Urothelium cell line (cell line): ENCODE measurements at regions not wholly inside any gene's neighbourhood (a gene's known extent, or its start where the extent isn't known, plus 50 kb on each side); places are given as distances from the start of the nearest gene placed in this dataset.
A peak's percentile ranks its signal among the peaks of the same experiment; 100 is the strongest.
"Not testable (repeated sequence)": the region's sequence is repeated elsewhere in the genome, so short reads cannot be mapped to it uniquely, and the experiment has no call there.

Experiments
- DNase-seq: peaks from one replicate; pipeline ENCODE4 v3.0.0; 2011; ENCODE audit warnings: low spot score, mixed read lengths
- FAIRE-seq: peaks from 2 replicates; lab custom pipeline; 2011; peaks lifted over from hg19 to GRCh38; lab: Jason Lieb, UNC

DNA sequence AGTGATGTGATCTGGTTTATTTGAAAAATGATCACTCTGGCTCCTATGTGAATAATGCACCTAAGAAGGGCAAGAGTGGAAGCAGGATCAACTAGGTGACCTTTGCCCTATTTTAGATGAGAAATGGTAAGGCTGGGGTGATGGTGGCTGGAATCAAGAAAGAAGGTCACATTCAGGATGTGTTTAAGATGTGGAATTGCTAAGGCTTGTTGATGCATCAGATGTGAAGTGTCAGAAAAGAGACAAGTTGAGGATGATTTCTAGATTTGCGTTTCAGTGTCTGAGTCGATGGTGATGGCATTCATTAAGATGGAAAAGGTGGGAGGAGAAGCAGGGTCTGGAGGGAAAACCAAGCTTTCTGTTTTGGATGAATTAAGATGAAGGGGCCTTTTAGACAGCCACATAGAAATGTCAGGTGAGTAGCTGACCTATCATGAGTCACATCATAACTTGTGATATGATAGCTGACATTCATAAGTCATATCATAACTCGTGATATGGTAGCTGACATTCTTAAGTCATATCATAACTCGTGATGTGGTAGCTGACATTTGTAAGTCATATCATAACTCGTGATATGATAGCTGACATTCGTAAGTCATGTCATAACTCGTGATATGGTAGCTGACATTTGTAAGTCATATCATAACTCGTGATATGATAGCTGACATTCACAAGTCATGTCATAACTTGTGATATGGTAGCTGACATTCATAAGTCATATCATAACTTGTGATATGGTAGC lies 101.2 kb upstream of the SEC11C start:
- peak; percentile 52 for FAIRE-seq
- DNase-seq = no peak

DNA sequence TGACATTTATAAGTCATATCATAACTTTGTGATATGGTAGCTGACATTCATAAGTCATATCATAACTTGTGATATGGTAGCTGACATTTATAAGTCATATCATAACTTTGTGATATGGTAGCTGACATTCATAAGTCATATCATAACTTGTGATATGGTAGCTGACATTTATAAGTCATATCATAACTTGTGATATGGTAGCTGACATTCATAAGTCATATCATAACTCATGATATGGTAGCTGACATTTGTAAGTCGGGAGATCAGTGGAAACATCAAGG lies 100.7 kb upstream of the SEC11C start:
- peak; percentile 42 for FAIRE-seq
- DNase-seq = not testable (repeated sequence)

DNA sequence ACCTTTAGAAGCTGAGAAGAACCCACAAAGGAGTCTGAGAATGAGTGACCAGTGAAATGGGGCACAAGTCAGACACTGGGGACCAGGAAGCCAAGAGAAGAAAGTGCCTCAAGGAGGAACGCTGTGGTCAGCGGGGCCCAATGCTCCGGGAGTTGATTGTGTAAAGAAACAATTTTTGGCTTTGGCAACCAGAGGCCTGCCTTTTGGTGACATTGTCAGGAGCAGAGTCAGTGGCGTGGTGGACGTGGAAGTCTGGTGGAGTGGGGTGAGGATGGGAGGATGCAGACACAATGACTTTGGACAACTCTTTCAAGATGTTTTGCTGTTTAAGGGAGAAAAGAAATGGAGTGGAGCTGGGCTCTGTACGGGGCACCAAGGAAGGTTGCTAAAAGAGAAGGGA lies 100.2 kb upstream of the SEC11C start:
- no peak for FAIRE-seq
- no peak for DNase-seq

DNA sequence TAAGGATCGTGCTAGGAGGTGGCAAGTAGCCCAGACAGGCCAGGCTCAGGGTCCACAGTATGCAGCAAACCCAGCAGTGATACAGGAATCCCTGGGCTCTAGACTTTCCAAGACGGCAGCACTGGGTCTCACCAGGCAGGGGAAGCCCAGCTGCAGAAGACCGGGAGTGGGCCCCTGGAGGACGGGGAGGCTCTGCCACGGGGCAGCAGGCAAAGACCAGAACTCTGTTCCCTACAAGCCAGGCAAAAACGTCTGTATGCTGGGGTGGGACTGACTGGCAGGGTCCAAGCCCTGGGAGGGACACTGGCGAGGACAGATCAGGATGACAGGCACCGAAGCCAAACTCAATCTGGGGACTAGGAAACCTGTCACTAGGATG lies 98.9 kb upstream of the SEC11C start:
- FAIRE-seq = no peak
- DNase-seq = no peak

DNA sequence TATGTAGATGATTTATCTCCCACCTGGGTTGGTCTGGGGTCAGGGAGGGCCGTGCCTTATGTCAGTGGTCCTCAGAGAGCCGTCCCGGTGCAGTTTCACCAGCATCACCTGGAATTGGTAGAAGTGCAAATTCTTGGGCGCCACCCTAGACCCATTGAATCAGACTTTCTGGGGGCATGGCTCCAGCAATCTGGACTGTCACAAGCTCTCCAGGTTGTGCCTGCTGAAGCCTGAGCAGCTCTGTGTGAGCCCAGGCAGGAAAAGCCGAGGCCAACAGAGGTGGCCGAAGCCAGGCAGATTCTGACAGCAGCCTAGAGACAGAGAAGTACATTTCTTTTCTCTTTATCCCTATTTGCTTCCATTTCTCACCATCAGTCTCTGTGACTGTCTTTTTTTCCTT lies 98.4 kb upstream of the SEC11C start:
- no peak for FAIRE-seq
- no peak for DNase-seq

DNA sequence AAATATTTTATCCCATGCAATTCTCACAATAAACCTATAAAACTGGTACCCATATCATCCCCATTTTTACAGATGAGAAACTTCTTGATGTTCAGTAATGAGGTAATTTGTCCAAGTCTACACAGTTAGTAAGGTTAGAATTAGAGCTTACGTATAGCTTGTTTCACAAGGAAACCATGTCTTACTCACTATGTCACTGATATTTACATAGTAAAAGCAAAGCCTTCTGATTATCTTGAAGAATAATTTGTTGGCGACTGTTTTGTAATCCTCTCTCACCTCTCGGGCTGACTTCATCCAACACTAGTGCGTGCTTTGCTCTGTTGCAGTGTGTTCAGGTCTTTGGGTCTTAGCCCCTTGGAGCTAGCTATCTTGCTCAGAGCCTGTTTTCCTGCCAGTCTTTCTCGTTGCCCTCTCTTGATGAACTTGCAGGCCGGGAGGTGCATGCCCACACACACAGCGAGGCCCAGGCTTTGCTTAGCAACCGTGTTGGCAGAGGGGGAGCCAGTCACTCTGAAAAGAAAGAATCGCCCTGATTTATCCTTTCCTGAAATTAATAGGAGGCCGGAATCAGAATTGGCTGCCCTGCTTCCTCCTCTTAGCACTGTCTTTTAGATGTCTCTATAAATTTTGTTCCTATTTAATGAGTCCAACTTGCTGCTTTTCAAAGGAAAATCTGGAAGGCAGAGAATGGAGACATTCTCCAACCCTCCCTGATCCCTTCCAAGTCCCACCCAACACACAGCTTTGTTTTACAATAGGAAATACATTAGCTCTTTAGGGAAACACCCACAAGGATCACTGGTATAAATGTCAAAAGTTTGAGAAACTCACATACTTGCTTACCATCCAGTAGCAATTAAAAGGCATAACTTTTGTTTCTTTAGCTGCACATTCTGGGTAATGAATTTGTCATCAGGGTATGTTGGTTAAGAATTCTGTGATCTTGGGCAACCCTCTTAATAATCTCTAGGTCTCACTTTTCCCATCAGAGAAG lies 97.6 kb upstream of the SEC11C start:
- FAIRE-seq = no peak
- no peak for DNase-seq

DNA sequence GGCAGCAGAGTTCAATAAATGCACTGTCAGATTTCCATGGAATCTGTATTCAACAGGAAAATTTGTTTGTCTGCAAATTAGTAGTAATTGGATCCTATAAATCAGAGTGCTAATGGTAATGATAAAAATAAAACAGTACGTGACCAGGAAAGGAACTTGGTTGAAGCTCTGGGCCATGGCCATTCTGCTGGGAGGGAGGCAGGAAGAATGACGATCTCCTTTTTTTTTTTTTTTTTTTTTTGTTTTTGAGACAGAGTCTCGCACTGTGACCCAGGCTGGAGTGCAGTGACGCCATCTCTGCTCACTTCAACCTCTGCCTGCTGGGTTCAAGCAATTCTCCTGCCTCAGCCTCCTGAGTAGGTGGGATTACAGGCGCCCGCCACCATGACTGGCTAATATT lies 94.8 kb upstream of the SEC11C start:
- no peak for DNase-seq
- no peak for FAIRE-seq

DNA sequence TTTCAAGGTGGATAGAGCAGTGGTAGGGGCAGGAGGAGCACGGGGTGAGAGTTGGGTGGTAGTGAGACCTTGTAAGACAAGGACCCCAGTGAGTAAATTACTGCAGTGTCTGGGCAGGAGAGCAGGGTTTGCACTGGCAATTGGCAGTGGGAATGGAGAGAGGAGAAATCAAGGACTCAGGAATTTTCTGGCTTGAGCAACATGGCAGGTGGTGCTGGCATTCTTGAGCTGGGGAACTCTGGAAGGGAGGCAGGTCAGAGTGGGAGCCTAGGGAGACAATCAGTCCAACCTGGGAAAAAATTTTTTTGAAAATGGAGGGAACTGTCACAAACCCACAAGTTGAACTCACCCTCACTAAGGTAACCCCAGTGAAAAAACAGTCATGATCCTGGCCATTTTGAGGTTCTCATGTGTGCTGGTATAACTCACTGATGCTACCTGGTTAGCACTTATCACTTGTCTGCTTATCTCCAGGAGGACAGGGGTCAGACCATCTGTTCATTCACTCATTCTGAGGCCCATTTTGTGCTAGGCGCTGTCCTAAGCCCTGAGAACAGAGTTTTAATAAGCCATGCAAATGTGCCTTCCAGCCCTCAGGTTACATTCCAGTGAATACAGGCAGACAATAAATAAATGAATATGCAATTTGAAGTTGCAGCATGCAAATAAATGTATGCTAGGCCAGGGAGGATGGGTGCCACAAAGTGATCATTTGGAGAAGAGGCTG lies 92.2 kb upstream of the SEC11C start:
- DNase-seq = no peak
- FAIRE-seq = no peak

DNA sequence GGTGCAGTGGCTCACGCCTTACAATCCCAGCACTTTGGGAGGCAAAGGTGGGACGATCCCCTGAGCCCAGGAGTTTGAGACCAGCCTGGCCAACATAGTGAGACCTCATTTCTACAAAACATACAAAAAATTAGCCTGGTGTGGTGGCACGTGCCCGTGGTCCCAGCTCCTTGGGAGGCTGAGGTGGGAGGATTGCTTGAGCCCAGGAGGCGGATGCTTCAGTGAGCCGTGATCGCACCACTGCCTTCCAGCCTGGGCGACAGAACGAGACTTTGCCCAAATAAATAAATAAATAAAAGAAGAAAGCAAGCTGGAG lies 91.7 kb upstream of the SEC11C start:
- DNase-seq = no peak
- FAIRE-seq = no peak

DNA sequence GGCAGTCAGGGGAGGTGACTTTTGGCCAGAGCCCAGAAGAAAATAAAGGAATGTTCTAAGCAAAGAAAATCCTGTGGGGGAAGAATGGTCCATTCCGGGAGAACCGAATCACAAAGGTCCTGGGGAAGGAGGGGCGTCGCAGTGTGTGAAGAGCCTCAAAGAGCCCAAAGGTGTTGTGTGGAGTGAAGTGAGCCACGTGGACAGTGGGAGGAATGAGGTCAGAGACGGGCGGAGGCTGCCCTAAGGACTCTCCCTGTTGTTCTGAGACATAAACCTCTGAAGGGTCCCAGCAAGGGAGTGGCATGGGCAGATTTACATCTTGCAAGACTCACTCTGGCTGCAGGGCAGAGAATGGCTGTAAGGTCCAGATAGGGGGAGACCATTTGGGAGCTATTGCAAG lies 91.3 kb upstream of the SEC11C start:
- FAIRE-seq = no peak
- DNase-seq = no peak

DNA sequence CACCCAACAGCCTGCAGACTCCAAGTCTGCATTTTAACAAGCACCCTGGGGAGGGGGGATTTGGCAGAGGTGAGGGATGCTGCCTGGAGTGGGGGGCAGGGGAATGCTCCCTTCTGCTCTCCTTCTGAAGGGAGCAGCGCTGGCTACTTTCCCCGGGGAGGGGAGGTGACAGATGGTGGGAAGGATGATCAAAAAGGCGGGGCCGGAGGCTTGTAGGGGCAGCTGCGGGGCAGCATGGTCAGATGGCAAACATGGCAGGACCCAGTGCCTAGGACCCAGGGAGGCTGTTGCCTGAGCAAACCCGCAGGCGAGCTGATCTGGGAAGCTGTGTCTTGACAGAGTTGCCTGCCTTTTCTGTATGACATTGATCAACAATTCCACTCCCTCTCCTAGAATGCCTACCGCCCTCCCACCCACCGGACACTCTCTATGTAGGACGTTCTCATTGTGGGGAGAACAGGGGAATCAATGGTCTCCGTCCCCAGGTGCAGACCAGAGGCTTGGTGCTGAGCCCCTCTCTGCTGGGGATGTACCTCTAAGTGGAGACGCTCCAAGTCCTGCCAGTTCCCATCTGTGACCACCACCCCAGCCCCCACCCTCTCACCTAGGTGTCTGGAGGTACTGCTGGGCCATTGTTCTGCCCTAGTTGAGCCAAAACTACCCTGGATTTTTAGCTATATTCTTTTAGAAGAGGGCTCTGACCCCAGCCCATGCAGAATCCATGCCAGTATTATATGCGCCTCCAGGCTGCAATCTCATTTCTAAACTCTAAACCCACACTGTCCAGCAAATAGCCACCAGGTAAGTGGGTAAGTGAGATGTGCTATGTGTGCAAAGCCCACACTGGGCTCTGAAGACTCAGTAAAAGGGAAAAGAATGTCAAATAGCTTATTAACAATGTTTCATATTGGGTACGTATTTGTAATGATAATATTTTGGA lies 89.7 kb upstream of the SEC11C start:
- no peak for FAIRE-seq

DNA sequence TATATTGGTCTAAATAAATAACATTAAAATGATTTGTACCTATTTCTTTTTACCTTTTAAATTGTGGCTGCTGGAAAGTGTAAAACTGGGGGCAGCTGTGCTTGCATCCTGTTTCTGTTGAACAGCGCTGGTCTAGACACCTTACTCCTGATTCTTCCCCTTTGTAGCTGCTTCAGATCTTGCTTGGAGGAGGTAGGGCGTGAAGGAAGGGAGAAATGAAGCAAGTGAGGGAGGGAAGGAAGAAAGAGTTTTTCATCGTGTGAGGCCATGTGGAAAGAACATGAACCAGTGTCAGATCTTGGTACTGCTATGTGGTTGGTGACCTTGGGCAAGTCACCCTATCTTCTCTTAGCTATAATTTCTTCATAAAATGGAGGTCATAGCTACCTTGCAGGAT lies 89.0 kb upstream of the SEC11C start:
- no peak for FAIRE-seq
- DNase-seq = no peak

More for the DNA sequence above, 89.7 kb upstream of the SEC11C start:
- DNase-seq = no peak

DNA sequence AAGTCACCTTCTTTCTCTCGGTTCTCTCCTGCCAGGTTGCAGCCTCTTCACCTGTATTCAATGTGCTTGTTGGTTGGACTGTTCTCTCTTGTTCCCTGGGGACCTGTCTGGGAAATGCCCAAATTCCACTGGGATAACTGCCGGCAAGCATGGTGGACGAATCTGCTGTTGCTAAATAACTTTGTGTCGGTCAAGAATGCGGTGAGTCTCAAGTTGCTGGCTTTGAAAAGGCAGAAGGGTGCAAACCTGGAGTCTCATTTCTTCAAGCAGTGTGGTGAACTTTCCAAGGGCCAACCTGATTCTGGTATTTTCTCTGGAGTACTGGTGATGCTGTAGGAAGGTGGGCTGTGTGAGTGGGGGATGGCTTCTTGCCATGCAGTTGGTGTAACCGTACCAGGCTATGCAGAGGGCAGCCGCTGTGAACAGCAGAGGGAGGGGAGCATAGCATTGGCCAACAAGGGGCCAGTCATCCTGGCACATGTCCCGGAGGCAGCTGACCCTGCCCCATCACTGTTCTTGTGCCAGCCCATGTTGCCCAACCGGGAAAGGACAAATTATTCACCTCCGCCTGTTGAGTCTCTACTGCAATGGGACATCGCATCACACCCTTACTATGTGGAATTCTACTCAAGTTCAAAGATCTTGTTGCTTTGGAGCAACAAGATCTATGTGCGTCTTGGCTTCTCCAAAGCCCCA lies 88.1 kb upstream of the SEC11C start:
- FAIRE-seq = no peak
- no peak for DNase-seq

DNA sequence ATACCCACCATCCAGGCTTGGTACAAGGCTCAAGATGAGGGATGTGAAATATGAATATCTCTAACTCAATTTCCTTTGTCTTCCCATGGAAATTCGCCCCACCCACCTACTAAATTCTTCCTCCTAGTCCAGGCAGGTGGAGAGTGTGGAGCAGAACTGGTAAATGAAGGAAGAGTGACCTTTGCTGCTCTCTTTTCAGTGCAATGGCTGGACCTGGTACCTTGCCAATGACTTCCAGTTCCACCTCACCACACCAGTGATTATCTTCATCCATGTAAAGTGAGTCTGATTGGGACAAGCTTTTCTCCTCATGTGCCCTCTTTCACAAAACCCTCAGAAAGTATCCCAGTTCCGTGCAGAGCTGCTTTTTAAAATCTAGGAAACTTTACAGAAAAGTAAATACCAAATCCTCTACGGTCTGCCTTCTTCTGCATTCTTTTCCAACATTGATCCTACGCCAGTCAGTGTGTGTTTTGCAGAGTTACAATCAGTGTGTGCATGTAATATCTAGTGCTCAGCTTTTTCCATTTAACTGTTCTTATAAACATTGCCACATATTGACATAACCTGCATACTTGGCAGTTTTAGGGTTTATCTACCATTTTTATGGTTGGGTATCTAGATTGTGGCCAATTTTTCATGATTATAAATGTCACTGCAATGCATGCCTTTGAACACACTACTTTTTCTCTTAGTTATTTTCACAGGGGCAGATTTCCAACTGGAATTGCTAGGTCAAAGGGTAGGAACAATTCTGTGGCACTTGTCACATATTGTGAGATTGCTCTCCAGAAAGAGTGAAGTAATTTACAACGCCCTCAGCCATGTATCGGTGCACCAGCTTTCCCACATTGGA lies 86.5 kb upstream of the SEC11C start:
- DNase-seq (no peak), FAIRE-seq (no peak)

DNA sequence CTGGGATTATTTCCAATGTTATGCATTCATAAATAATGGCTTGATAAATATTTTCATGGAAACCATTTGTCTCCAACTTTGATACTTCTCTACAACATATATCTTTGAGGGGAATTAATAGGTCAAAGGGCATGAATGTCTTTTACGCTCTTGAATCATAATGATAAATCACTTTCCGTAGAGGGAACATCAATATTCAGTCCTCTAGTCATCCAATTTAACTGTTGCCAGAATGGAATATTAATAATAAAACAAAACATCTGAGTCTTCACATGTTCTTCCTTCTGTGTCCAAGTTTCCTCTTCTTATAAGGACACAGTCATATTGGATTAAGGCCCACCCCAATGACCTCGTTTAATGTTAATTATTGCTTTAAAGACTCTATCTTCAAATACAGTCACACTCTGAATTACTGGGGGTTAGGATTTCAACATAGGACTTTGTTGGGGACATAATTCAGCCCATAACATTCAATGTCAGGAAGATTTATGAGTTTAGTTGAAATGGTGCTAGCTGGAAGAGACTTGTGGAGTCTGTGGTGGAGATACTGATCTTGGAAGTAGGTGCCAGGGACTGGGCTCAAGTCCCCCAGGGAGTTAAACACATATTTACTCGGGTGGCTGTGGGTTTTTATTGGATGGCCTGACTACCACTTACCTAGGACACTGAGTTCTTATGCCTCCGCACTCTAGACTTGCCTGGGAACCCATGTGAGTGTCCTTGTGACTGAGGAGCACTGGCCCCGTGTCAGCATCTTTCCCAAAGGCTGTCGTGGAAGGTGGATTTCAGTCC lies 85.0 kb upstream of the SEC11C start:
- no peak for DNase-seq
- FAIRE-seq = no peak

DNA sequence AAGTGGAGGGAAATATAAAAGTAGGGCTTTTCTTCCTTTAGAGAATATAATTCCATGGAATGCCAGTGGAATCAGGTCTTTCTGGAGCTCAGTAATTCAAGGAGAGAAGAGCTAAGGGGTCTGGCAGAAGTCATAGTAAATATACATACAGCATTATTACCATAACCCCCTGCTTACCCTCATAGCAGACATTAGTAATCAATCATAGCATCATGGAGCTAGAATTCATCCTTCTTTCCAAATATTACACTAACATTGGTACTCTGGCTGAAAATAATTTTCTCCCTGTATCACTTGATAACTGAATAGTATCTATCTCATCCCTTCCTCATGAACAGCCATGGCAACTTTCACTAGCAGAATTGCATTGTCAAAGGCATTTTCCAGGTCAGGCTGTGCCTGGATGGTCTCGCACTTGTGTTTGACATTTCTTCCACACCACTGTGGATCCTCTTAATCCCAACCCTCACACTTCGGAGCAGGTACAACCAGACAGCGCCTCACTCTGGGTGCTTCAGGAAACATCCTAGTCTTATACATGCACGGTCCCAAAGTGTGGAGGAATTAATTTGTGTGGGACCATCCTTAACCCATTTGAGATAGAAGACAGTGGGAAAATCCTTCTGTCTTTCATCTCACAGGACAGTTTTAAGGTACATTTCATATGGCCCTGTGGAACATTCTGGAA lies 84.2 kb upstream of the SEC11C start:
- FAIRE-seq = no peak
- DNase-seq = no peak

DNA sequence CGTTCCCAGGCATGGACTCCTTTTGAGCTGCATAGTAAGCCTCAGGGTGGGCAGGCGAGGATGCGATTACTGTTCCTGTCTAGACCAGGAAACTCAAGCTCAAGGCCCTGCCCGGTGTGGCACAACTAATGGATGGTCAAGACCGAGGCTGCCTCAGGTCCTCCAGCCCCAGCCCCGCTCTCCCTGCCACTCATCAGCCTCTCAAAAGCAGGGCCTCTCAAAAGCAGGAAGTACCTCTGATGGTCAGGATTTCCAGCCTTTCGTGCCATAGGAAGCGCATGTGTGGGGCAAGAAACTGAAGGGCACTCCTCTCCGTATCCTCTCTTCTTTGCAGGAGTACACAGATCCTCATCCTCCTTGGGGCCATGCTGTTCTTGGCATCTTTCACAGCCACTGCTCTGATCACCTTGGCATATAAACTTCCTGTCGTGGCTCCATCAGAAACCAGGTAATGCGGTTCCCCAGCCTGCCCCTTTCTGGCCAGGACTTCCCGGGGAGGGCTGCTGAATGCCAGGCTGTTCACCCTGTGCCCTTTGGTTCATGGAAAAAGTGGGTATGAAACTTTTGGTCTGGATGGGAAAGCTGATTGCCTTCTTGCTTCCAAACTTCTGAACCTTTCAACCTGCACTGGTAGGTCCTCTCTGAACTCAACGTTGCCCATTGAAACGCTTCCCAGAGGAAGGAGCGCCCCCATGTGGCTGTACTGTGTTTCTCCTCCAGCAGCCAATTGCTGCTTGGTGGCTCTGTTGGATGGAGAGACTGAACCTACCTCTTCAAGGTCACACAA lies 82.8 kb upstream of the SEC11C start:
- FAIRE-seq = no peak
- DNase-seq = peak; percentile 37
